ENCODE measurements at regions not wholly inside any gene's neighbourhood (a gene's known extent, or its start where the extent isn't known, plus 50 kb on each side); places are given as distances from the start of the nearest gene placed in this dataset.
"Not testable (repeated sequence)": the region's sequence is repeated elsewhere in the genome, so short reads cannot be mapped to it uniquely, and the experiment has no call there.

- not testable (repeated sequence) for TF ChIP-seq CTCF (conservative IDR thresholded peaks at IDR 0.05; ENCODE audit: low read length); EZH2phosphoT487 (IDR thresholded peaks at IDR 0.05; ENCODE audit: borderline replicate concordance, low read depth, low read length)
Observed at GRCh38 chr20:25761046-25761445, 64.4 kb upstream of the ZNF337 start.
